Smooth muscle cell (in vitro differentiated cells): ENCODE measurements at regions not wholly inside any gene's neighbourhood (a gene's known extent, or its start where the extent isn't known, plus 50 kb on each side); places are given as distances from the start of the nearest gene placed in this dataset.

Experiments
- DNase-seq: peaks from one replicate; lab custom pipeline; 2025; ENCODE audit not compliant: unreplicated experiment; lab: John Stamatoyannopoulos, UW
- H2AFZ ChIP-seq: fragments of 200-600 bp; sonication (generic); 2 replicates; pipeline ENCODE4 v1.6.0; 2016; ENCODE audit warnings: antibody characterized with exemption, low read depth, mild to moderate bottlenecking
- H3F3A ChIP-seq: fragments of 200-600 bp; sonication (generic); 2 replicates; pipeline ENCODE4 v1.6.0; 2017; ENCODE audit warnings: antibody characterized with exemption, low read depth
- H3K27ac ChIP-seq: fragments of 200-600 bp; sonication (generic); 2 replicates; pipeline ENCODE4 v1.5.1; 2016; ENCODE audit warnings: low read depth, mild to moderate bottlenecking
- H3K27me3 ChIP-seq: fragments of 200-600 bp; sonication (generic); 2 replicates; pipeline ENCODE4 v1.6.1; 2016; ENCODE audit warnings: low read depth, mild to moderate bottlenecking
- H3K36me3 ChIP-seq: fragments of 200-600 bp; sonication (generic); 2 replicates; pipeline ENCODE4 v1.5.1; 2016; ENCODE audit warnings: low read depth
- H3K4me1 ChIP-seq: fragments of 200-600 bp; sonication (generic); 2 replicates; pipeline ENCODE4 v1.5.1; 2016; ENCODE audit warnings: low read depth
- H3K4me2 ChIP-seq: fragments of 200-600 bp; sonication (generic); 2 replicates; pipeline ENCODE4 v1.6.0; 2016; ENCODE audit warnings: mild to moderate bottlenecking
- H3K4me3 ChIP-seq: fragments of 200-600 bp; sonication (generic); 2 replicates; pipeline ENCODE4 v1.5.1; 2016; ENCODE audit warnings: mild to moderate bottlenecking
- H3K79me2 ChIP-seq: fragments of 200-600 bp; sonication (generic); 2 replicates; pipeline ENCODE4 v1.6.0; 2016; ENCODE audit warnings: low read depth, mild to moderate bottlenecking
- H3K9ac ChIP-seq: fragments of 200-600 bp; sonication (generic); 2 replicates; pipeline ENCODE4 v1.6.0; 2016; ENCODE audit warnings: low read depth
- H3K9me3 ChIP-seq: fragments of 200-600 bp; sonication (generic); replicated peaks from 2 replicates; pipeline ENCODE4 v1.5.1; 2016; ENCODE audit warnings: low read depth
- H4K20me1 ChIP-seq: fragments of 200-600 bp; sonication (generic); 2 replicates; pipeline ENCODE4 v1.6.0; 2016; ENCODE audit warnings: low read depth
- CTCF ChIP-seq: fragments of 200-600 bp; sonication (generic); IDR thresholded peaks from 2 replicates; pipeline ENCODE4 v1.5.1; 2017; ENCODE audit warnings: borderline replicate concordance, mild to moderate bottlenecking, antibody characterized with exemption; ENCODE audit not compliant: insufficient read depth, poor library complexity, severe bottlenecking
- WGBS: methylation state at CpG from one replicate; pipeline ENCODE4 v1.1.7; 2016; ENCODE audit warnings: low lambda C conversion rate; 5-methylcytosine and 5-hydroxymethylcytosine counted together

- H3K36me3 ChIP-seq = no peaks in the 10 kb centered on the region
- no peak for DNase-seq
- H2AFZ ChIP-seq = no peak overlapping the region
- H3K4me2 ChIP-seq = no peak overlapping the region
- no peaks in the 10 kb centered on the region for H4K20me1 ChIP-seq
- no peak overlapping the region for H3K4me3 ChIP-seq
- TF ChIP-seq CTCF = no peak
- H3K9ac ChIP-seq = no peak overlapping the region
- no peaks in the 10 kb centered on the region for H3K27me3 ChIP-seq
- 96% methylated on average over 6 of the region's 6 CpGs for WGBS
- no peak overlapping the region for H3K27ac ChIP-seq
- H3K79me2 ChIP-seq = no peaks in the 10 kb centered on the region
- no peaks in the 10 kb centered on the region for H3K9me3 ChIP-seq
- H3K4me1 ChIP-seq = no peaks in the 10 kb centered on the region
- H3F3A ChIP-seq = no peaks in the 10 kb centered on the region
Observed at GRCh38 chr3:177299250-177299649, 102.0 kb upstream of the TBL1XR1 start.

GRCh38 chr3:177300039-177300833 lies 103.0 kb upstream of the TBL1XR1 start:
- Histone ChIP-seq H3K27me3 (no peaks in the 10 kb centered on the region), H3K79me2 (no peaks in the 10 kb centered on the region), H3K36me3 (no peaks in the 10 kb centered on the region), H3K4me3 (peak overlapping the region; percentile 35), H2AFZ (no peak overlapping the region), H3K9ac (no peak overlapping the region), H3K27ac (no peak overlapping the region), H3K9me3 (no peaks in the 10 kb centered on the region), H3K4me2 (no peak overlapping the region), H3F3A (no peaks in the 10 kb centered on the region), H3K4me1 (no peaks in the 10 kb centered on the region), H4K20me1 (no peaks in the 10 kb centered on the region)
- DNase-seq = no peak
- no peak for TF ChIP-seq CTCF
- 75% methylated on average over 12 of the region's 12 CpGs for WGBS

- H3K4me3 ChIP-seq = peak overlapping the region; percentile 35
- H3K4me1 ChIP-seq = no peaks in the 10 kb centered on the region
- H3K9me3 ChIP-seq = no peaks in the 10 kb centered on the region
- no peak overlapping the region for H3K4me2 ChIP-seq
- no peaks in the 10 kb centered on the region for H3K79me2 ChIP-seq
- 94% methylated on average over 2 of the region's 2 CpGs for WGBS
- no peak overlapping the region for H3K27ac ChIP-seq
- no peak overlapping the region for H2AFZ ChIP-seq
- H3K9ac ChIP-seq = no peak overlapping the region
- H4K20me1 ChIP-seq = no peaks in the 10 kb centered on the region
- no peaks in the 10 kb centered on the region for H3F3A ChIP-seq
- H3K36me3 ChIP-seq = no peaks in the 10 kb centered on the region
- DNase-seq = no peak
- no peaks in the 10 kb centered on the region for H3K27me3 ChIP-seq
- TF ChIP-seq CTCF = no peak
Observed at GRCh38 chr3:177300842-177301241, 103.6 kb upstream of the TBL1XR1 start.

GRCh38 chr3:177306252-177306651 lies 109.0 kb upstream of the TBL1XR1 start:
- no peaks in the 10 kb centered on the region for H3K4me1 ChIP-seq
- H3K4me2 ChIP-seq = no peak overlapping the region
- H3K79me2 ChIP-seq = no peaks in the 10 kb centered on the region
- no peak overlapping the region for H3K27ac ChIP-seq
- WGBS = 96% methylated on average over 2 of the region's 2 CpGs
- no peak for DNase-seq
- H3K4me3 ChIP-seq = no peak overlapping the region
- H3F3A ChIP-seq = no peaks in the 10 kb centered on the region
- TF ChIP-seq CTCF = no peak
- H3K9me3 ChIP-seq = no peaks in the 10 kb centered on the region
- no peaks in the 10 kb centered on the region for H3K27me3 ChIP-seq
- H2AFZ ChIP-seq = no peak overlapping the region
- no peaks in the 10 kb centered on the region for H4K20me1 ChIP-seq
- no peak overlapping the region for H3K9ac ChIP-seq
- H3K36me3 ChIP-seq = no peaks in the 10 kb centered on the region
